HEK293T (cell line): ENCODE measurements at regions not wholly inside any gene's neighbourhood (a gene's known extent, or its start where the extent isn't known, plus 50 kb on each side); places are given as distances from the start of the nearest gene placed in this dataset.

ENCODE experiments used
- FOXK2 ChIP-seq: fragments of 450-650 bp; IDR thresholded peaks from 2 replicates; pipeline ENCODE4 v1.6.1; 2016; ENCODE audit warnings: mild to moderate bottlenecking
- L3MBTL2 ChIP-seq: fragments of 450-650 bp; conservative IDR thresholded peaks from 2 replicates; pipeline ENCODE4 v1.6.1; 2016; ENCODE audit warnings: mild to moderate bottlenecking
- TF ChIP-seq, protein P1 (sequence below): fragments of 450-650 bp; IDR thresholded peaks from 2 replicates; pipeline ENCODE4 v1.6.1; 2016

DNA sequence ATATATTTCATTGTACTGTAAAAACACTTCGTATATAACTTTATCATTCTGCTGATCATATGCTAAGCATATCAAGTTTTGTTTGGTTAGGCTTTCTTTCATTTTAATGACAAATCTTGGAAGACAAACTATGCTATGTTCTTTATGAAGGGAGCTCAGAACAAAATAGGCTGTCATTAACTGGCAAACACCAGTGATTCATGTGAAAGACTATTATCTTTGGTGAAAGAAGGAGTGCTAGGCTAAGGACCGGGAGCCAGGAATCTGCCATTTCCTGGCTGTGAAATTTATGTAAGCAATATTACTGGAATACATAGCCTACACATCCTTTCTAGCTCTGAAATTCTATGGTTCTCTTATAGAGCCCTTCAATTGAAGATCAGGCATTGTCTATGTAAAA, 136.2 kb upstream of the CCN2 start:
- TF ChIP-seq L3MBTL2 (no peak), FOXK2 (no peak)
- TF ChIP-seq, protein P1, sequence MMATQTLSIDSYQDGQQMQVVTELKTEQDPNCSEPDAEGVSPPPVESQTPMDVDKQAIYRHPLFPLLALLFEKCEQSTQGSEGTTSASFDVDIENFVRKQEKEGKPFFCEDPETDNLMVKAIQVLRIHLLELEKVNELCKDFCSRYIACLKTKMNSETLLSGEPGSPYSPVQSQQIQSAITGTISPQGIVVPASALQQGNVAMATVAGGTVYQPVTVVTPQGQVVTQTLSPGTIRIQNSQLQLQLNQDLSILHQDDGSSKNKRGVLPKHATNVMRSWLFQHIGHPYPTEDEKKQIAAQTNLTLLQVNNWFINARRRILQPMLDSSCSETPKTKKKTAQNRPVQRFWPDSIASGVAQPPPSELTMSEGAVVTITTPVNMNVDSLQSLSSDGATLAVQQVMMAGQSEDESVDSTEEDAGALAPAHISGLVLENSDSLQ: peak; percentile 20; the same call in 1 of the 2 replicates
